ENCODE measurements at regions not wholly inside any gene's neighbourhood (a gene's known extent, or its start where the extent isn't known, plus 50 kb on each side); places are given as distances from the start of the nearest gene placed in this dataset.
"Not testable (repeated sequence)": the region's sequence is repeated elsewhere in the genome, so short reads cannot be mapped to it uniquely, and the experiment has no call there.

GRCh38 chrX:104411800-104412199 is 154.2 kb upstream of the IL1RAPL2 start:
- Histone ChIP-seq H3K27me3 (ENCODE audit: control insufficient read depth in 5 of 5, insufficient read depth in 4 of 5, low read length in 5 of 5) (peaks cover 0 to 14% (median 12%) of the 10 kb centered on the region in 5 donors), H3K36me3 (ENCODE audit: control insufficient read depth in 5 of 5, insufficient read depth in 5 of 5, low read length in 5 of 5) (no peaks in the 10 kb centered on the region), H3K9ac (ENCODE audit: low read length in 5 of 5) (no peak overlapping the region)

GRCh38 chrX:104400387-104400786 is 145.7 kb upstream of the ESX1 start:
- Histone ChIP-seq H3K36me3 (ENCODE audit: control insufficient read depth in 5 of 5, insufficient read depth in 5 of 5, low read length in 5 of 5) (no peaks in the 10 kb centered on the region), H3K9ac (ENCODE audit: low read length in 5 of 5) (no peak overlapping the region), H3K4me3 (ENCODE audit: low read depth in 1 of 5, low read length in 5 of 5) (no peak overlapping the region), H3K4me1 (ENCODE audit: control insufficient read depth in 5 of 5, insufficient read depth in 5 of 5, low read length in 5 of 5) (no peaks in the 10 kb centered on the region), H3K27me3 (ENCODE audit: control insufficient read depth in 5 of 5, insufficient read depth in 4 of 5, low read length in 5 of 5) (peaks cover 0 to 6% (median 5%) of the 10 kb centered on the region in 5 donors), H3K9me3 (ENCODE audit: control insufficient read depth in 5 of 5, low read length in 5 of 5) (peaks cover 0 to 10% (median 2%) of the 10 kb centered on the region in 5 donors), H3K27ac (ENCODE audit: low read depth, low read length) (no peak overlapping the region)

More at GRCh38 chrX:104411800-104412199, 154.2 kb upstream of the IL1RAPL2 start:
- peaks cover 0 to 8% (median 4%) of the 10 kb centered on the region in 5 donors for H3K9me3 ChIP-seq (ENCODE audit: control insufficient read depth in 5 of 5, low read length in 5 of 5)
- no peak overlapping the region for H3K27ac ChIP-seq (ENCODE audit: low read depth, low read length)
- no peaks in the 10 kb centered on the region for H3K4me1 ChIP-seq (ENCODE audit: control insufficient read depth in 5 of 5, insufficient read depth in 5 of 5, low read length in 5 of 5)
- no peak overlapping the region for H3K4me3 ChIP-seq (ENCODE audit: low read depth in 1 of 5, low read length in 5 of 5)

- Histone ChIP-seq H3K4me3 (ENCODE audit: low read depth in 1 of 5, low read length in 5 of 5) (no peak overlapping the region), H3K9ac (ENCODE audit: low read length in 5 of 5) (no peak overlapping the region), H3K9me3 (ENCODE audit: control insufficient read depth in 5 of 5, low read length in 5 of 5) (no peaks in the 10 kb centered on the region), H3K27ac (ENCODE audit: low read depth, low read length) (no peak overlapping the region), H3K36me3 (ENCODE audit: control insufficient read depth in 5 of 5, insufficient read depth in 5 of 5, low read length in 5 of 5) (no peaks in the 10 kb centered on the region), H3K27me3 (ENCODE audit: control insufficient read depth in 5 of 5, insufficient read depth in 4 of 5, low read length in 5 of 5) (peaks cover 0 to 12% (median 7%) of the 10 kb centered on the region in 5 donors), H3K4me1 (ENCODE audit: control insufficient read depth in 5 of 5, insufficient read depth in 5 of 5, low read length in 5 of 5) (no peaks in the 10 kb centered on the region)
Measured at GRCh38 chrX:104392350-104392749, 137.6 kb upstream of the ESX1 start.

GRCh38 chrX:104391906-104392305 is 137.2 kb upstream of the ESX1 start:
- no peak overlapping the region for H3K9ac ChIP-seq (ENCODE audit: low read length in 5 of 5)
- peaks cover 0 to 10% (median 8%) of the 10 kb centered on the region in 5 donors for H3K27me3 ChIP-seq (ENCODE audit: control insufficient read depth in 5 of 5, insufficient read depth in 4 of 5, low read length in 5 of 5)
- H3K4me3 ChIP-seq (ENCODE audit: low read depth in 1 of 5, low read length in 5 of 5): no peak overlapping the region
- H3K27ac ChIP-seq (ENCODE audit: low read depth, low read length): no peak overlapping the region
- H3K36me3 ChIP-seq (ENCODE audit: control insufficient read depth in 5 of 5, insufficient read depth in 5 of 5, low read length in 5 of 5): no peaks in the 10 kb centered on the region
- no peaks in the 10 kb centered on the region for H3K4me1 ChIP-seq (ENCODE audit: control insufficient read depth in 5 of 5, insufficient read depth in 5 of 5, low read length in 5 of 5)
- H3K9me3 ChIP-seq (ENCODE audit: control insufficient read depth in 5 of 5, low read length in 5 of 5): no peaks in the 10 kb centered on the region

GRCh38 chrX:104376937-104377336 is 122.2 kb upstream of the ESX1 start:
- Histone ChIP-seq H3K4me1 (ENCODE audit: control insufficient read depth in 5 of 5, insufficient read depth in 5 of 5, low read length in 5 of 5) (peaks cover 0 to 6% (median 0%) of the 10 kb centered on the region in 5 donors), H3K27me3 (ENCODE audit: control insufficient read depth in 5 of 5, insufficient read depth in 4 of 5, low read length in 5 of 5) (peaks cover 0 to 14% (median 3%) of the 10 kb centered on the region in 5 donors)

GRCh38 chrX:104372547-104372946 is 117.8 kb upstream of the ESX1 start:
- no peak overlapping the region for H3K4me3 ChIP-seq (ENCODE audit: low read depth in 1 of 5, low read length in 5 of 5)
- no peaks in the 10 kb centered on the region for H3K36me3 ChIP-seq (ENCODE audit: control insufficient read depth in 5 of 5, insufficient read depth in 5 of 5, low read length in 5 of 5)
- no peak overlapping the region for H3K9ac ChIP-seq (ENCODE audit: low read length in 5 of 5)
- H3K27me3 ChIP-seq (ENCODE audit: control insufficient read depth in 5 of 5, insufficient read depth in 4 of 5, low read length in 5 of 5): peaks cover 0 to 9% (median 0%) of the 10 kb centered on the region in 5 donors
- no peak overlapping the region for H3K27ac ChIP-seq (ENCODE audit: low read depth, low read length)
- no peaks in the 10 kb centered on the region for H3K9me3 ChIP-seq (ENCODE audit: control insufficient read depth in 5 of 5, low read length in 5 of 5)
- H3K4me1 ChIP-seq (ENCODE audit: control insufficient read depth in 5 of 5, insufficient read depth in 5 of 5, low read length in 5 of 5): peaks cover 0 to 6% (median 0%) of the 10 kb centered on the region in 5 donors

More at GRCh38 chrX:104376937-104377336, 122.2 kb upstream of the ESX1 start:
- Histone ChIP-seq H3K27ac (ENCODE audit: low read depth, low read length) (no peak overlapping the region), H3K36me3 (ENCODE audit: control insufficient read depth in 5 of 5, insufficient read depth in 5 of 5, low read length in 5 of 5) (no peaks in the 10 kb centered on the region), H3K9me3 (ENCODE audit: control insufficient read depth in 5 of 5, low read length in 5 of 5) (no peaks in the 10 kb centered on the region), H3K9ac (ENCODE audit: low read length in 5 of 5) (no peak overlapping the region), H3K4me3 (ENCODE audit: low read depth in 1 of 5, low read length in 5 of 5) (no peak overlapping the region)

GRCh38 chrX:104370089-104370488 is 115.4 kb upstream of the ESX1 start:
- Histone ChIP-seq H3K4me3 (ENCODE audit: low read depth in 1 of 5, low read length in 5 of 5) (no peak overlapping the region), H3K4me1 (ENCODE audit: control insufficient read depth in 5 of 5, insufficient read depth in 5 of 5, low read length in 5 of 5) (peaks cover 0 to 6% (median 0%) of the 10 kb centered on the region in 5 donors), H3K36me3 (ENCODE audit: control insufficient read depth in 5 of 5, insufficient read depth in 5 of 5, low read length in 5 of 5) (no peaks in the 10 kb centered on the region), H3K27me3 (ENCODE audit: control insufficient read depth in 5 of 5, insufficient read depth in 4 of 5, low read length in 5 of 5) (peaks cover 0 to 14% (median 3%) of the 10 kb centered on the region in 5 donors), H3K9ac (ENCODE audit: low read length in 5 of 5) (no peak overlapping the region), H3K9me3 (ENCODE audit: control insufficient read depth in 5 of 5, low read length in 5 of 5) (peaks cover 0 to 5% (median 0%) of the 10 kb centered on the region in 5 donors), H3K27ac (ENCODE audit: low read depth, low read length) (no peak overlapping the region)

- H3K4me1 ChIP-seq (ENCODE audit: control insufficient read depth in 5 of 5, insufficient read depth in 5 of 5, low read length in 5 of 5); H3K9ac ChIP-seq (ENCODE audit: low read length in 5 of 5); H3K27ac ChIP-seq (ENCODE audit: low read depth, low read length); H3K9me3 ChIP-seq (ENCODE audit: control insufficient read depth in 5 of 5, low read length in 5 of 5); H3K36me3 ChIP-seq (ENCODE audit: control insufficient read depth in 5 of 5, insufficient read depth in 5 of 5, low read length in 5 of 5); H3K4me3 ChIP-seq (ENCODE audit: low read depth in 1 of 5, low read length in 5 of 5): not testable (repeated sequence)
- peaks cover 0 to 10% (median 0%) of the 10 kb centered on the region in 5 donors for H3K27me3 ChIP-seq (ENCODE audit: control insufficient read depth in 5 of 5, insufficient read depth in 4 of 5, low read length in 5 of 5)
Measured at GRCh38 chrX:104360774-104361173, 106.0 kb upstream of the ESX1 start.

- H3K9me3 ChIP-seq (ENCODE audit: control insufficient read depth in 5 of 5, low read length in 5 of 5): peaks cover 0 to 7% (median 0%) of the 10 kb centered on the region in 5 donors
- H3K9ac ChIP-seq (ENCODE audit: low read length in 5 of 5): no peak overlapping the region
- no peak overlapping the region for H3K4me3 ChIP-seq (ENCODE audit: low read depth in 1 of 5, low read length in 5 of 5)
- H3K4me1 ChIP-seq (ENCODE audit: control insufficient read depth in 5 of 5, insufficient read depth in 5 of 5, low read length in 5 of 5): no peaks in the 10 kb centered on the region
- H3K27ac ChIP-seq (ENCODE audit: low read depth, low read length): no peak overlapping the region
- H3K36me3 ChIP-seq (ENCODE audit: control insufficient read depth in 5 of 5, insufficient read depth in 5 of 5, low read length in 5 of 5): no peaks in the 10 kb centered on the region
- peaks cover 0 to 10% (median 0%) of the 10 kb centered on the region in 5 donors for H3K27me3 ChIP-seq (ENCODE audit: control insufficient read depth in 5 of 5, insufficient read depth in 4 of 5, low read length in 5 of 5)
Measured at GRCh38 chrX:104359124-104359523, 104.4 kb upstream of the ESX1 start.

GRCh38 chrX:104351173-104351769 is 96.5 kb upstream of the ESX1 start:
- no peak overlapping the region for H3K9ac ChIP-seq (ENCODE audit: low read length in 5 of 5)
- no peaks in the 10 kb centered on the region for H3K36me3 ChIP-seq (ENCODE audit: control insufficient read depth in 5 of 5, insufficient read depth in 5 of 5, low read length in 5 of 5)
- H3K9me3 ChIP-seq (ENCODE audit: control insufficient read depth in 5 of 5, low read length in 5 of 5): no peaks in the 10 kb centered on the region
- peaks cover 0 to 26% (median 7%) of the 10 kb centered on the region in 5 donors for H3K27me3 ChIP-seq (ENCODE audit: control insufficient read depth in 5 of 5, insufficient read depth in 4 of 5, low read length in 5 of 5)
- no peak overlapping the region for H3K4me3 ChIP-seq (ENCODE audit: low read depth in 1 of 5, low read length in 5 of 5)
- H3K27ac ChIP-seq (ENCODE audit: low read depth, low read length): no peak overlapping the region
- no peaks in the 10 kb centered on the region for H3K4me1 ChIP-seq (ENCODE audit: control insufficient read depth in 5 of 5, insufficient read depth in 5 of 5, low read length in 5 of 5)

Data from subcutaneous abdominal adipose tissue (tissue), 5 donors.